ENCODE measurements at regions not wholly inside any gene's neighbourhood (a gene's known extent, or its start where the extent isn't known, plus 50 kb on each side); places are given as distances from the start of the nearest gene placed in this dataset.

GRCh38 chr22:47251911-47252310, 489.5 kb downstream of the TBC1D22A start:
- no peak for DNase-seq

DNA sequence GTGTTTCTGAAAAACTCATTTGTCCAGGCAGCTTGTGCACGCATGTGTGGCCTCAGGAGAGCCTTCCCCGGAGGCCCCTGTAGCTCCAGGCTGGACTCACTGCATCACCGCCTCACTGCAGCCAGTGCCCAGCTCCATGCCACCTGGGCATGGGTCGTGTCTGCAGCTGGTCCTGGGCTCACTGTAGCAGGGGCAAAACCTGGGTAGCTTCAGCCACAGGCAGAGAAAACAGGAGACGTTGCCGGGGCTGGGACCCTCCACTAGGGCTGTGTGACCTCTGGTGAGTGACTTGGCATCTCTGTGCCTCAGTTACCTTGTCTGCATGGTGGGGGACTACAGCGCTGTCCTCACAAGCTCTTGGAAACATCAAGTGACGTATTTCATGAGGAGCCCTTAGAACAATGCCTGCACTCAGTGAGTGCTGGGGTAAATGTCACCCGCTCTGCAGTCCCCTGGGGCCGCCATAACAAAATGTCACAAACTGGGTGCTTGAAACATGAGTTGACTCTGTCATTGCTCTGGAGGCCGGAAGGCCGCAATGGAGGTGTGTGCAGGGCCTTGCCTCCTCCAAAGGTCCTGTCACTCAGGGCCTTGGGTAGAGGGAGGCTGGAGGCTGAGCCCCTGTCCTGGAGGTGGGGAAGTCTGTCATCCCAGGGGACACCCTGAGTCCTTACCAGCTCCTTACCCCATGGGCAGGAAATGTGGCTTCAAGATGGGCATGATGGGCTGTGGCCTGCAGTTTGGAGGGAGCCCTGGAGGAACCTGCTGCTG, 488.7 kb downstream of the TBC1D22A start:
- DNase-seq = no peak

GRCh38 chr22:47249370-47249928, 487.0 kb downstream of the TBC1D22A start:
- DNase-seq = no peak

DNA sequence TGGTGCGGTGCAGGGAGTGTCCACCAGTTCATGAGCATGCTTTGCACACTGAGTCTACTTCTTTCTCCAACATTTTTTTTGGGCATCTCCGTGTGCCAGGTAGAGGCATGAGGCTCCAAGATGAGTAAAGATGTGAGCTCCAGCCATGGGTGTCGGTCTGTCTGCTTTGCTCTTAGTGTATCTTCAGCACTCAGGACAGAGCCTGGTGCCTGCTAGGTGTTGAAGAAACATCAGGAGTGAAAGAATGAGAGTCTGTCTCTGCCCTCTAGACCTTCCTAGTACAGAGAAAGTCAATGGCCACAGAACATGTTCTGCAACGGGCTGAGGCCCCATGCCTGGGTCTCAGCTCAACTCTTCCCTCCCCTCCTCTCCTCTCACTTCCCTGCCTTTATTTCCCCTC, 486.5 kb downstream of the TBC1D22A start:
- no peak for DNase-seq

DNA sequence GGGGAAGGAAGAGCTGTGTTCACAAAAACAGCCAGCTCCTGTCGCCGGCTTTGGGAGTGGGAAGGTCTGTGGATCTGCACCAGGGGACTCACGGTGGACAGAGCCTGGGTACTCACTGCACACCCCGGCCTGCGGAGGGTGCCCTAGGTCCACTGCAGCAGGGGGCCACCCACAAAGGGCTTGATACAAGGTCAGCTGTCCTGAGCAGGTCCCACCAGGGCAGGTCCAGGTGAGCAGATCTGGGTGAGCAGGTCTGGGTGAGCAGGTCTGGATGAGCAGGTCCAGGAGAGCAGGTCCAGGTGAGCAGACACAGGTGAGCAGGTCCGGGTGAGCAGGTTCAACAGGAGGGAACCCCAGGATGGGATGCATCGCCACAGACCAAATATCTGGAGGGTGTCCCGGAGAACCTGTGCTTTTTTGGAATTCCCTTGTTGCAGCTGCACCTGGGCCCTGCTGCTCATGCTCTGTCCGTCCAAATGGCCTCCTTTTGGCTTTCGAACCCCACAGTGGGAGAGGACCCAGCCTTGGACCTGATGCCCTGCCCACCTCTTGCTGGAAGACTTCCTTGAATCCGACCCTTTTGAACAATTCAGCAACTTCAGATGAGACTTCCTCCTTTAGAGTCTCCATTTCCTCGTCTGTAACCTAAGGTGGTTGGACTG, 485.3 kb downstream of the TBC1D22A start:
- DNase-seq = no peak

- no peak for DNase-seq
These were observed 483.3 kb downstream of the TBC1D22A start for GRCh38 chr22:47245786-47246185.

DNA sequence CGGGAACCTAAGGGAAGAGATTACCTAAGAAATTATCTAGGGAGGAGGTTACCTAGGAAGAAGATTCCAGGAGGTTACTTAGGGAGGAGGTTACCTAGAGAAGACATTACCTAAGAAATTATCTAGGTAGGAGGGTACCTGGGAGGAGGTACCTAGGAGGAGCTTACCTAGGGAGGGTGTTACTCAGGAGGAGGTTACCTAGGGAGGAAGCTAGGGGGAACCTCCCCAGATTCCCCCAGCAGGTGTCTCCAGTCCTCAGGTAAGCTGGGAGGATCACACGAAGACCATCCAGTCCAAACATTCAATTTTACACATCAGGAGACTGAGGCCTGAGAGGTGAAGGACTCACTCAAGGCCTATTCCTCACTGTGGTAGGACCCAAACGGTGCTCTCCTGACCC, 482.8 kb downstream of the TBC1D22A start:
- no peak for DNase-seq

- no peak for DNase-seq
These were observed 477.7 kb downstream of the TBC1D22A start for GRCh38 chr22:47240116-47240515.

GRCh38 chr22:47239474-47239860, 477.0 kb downstream of the TBC1D22A start:
- no peak for DNase-seq

DNA sequence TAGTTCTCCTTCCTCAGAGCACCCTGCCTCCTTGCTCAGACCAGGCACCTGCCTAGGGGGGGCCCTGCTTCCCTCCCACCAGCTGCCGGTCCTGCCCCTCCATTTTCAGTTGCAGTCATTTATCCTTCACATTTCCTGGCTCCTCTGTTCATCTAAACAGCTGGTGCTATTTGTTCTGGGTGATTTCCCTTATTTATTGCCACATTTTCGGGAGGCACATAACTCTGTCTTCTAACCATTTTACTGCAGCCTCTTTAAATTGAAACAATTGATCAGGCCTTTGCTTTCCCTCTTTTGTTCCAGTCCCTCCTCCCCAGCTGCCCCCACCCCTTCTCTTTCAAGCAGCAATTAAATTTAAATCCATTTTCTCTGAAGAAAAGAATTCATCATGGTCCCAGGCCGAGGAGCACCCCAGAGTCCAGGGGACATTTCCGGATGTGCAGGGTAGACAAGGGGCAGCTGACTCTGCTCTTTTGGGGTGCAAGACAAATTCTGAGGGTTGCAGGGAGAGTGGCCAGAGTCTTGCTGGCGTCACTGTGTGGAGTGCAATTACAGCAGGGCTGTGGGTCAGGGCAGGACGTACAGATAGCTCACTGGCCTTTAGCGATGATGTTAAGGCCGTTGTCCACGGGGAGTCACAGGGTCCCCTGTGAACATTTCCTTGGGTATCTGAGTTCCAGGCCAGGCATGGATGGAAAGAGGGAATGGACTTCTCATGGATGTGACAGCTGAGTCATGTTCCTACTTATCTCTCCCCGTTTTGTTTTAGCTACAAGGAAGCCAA, 476.4 kb downstream of the TBC1D22A start:
- DNase-seq = no peak

GRCh38 chr22:47237890-47238480, 475.5 kb downstream of the TBC1D22A start:
- DNase-seq = no peak

DNA sequence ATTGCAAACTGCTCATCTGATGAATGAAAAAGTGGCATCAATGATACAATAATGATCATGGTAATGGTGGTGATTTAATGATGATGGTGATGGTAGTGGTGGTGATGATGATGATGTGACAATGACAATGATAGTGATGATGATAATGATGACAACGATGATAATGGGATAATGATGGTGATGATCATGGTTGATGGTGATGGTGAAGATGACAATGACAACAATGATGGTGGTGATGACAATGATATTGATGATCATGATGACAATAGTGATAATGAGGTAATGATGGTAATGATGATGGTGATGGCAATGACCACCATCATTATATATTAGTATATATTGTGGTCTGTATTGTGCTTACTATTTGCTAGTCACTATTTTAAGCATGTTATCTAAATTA, 474.3 kb downstream of the TBC1D22A start:
- DNase-seq = no peak

DNA sequence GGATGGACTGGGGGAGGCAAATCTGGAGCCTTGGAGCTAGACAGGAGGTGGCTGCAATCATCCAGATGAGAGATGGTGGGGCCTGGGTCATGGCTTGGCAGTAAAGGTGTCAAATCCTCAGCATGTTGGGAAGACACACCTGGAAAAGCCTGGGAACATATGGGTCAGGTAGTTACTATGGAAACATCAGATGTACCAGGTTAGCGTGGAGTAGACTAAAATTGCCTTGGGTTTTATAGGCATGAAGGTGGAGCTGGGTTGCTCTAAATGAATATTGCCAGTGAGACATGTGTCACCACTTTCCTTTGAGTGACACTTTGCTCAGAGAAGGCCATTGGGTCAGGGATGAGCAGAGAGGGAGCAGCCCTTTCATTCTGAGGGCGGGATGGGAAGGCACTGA, 473.7 kb downstream of the TBC1D22A start:
- DNase-seq = no peak

DNA sequence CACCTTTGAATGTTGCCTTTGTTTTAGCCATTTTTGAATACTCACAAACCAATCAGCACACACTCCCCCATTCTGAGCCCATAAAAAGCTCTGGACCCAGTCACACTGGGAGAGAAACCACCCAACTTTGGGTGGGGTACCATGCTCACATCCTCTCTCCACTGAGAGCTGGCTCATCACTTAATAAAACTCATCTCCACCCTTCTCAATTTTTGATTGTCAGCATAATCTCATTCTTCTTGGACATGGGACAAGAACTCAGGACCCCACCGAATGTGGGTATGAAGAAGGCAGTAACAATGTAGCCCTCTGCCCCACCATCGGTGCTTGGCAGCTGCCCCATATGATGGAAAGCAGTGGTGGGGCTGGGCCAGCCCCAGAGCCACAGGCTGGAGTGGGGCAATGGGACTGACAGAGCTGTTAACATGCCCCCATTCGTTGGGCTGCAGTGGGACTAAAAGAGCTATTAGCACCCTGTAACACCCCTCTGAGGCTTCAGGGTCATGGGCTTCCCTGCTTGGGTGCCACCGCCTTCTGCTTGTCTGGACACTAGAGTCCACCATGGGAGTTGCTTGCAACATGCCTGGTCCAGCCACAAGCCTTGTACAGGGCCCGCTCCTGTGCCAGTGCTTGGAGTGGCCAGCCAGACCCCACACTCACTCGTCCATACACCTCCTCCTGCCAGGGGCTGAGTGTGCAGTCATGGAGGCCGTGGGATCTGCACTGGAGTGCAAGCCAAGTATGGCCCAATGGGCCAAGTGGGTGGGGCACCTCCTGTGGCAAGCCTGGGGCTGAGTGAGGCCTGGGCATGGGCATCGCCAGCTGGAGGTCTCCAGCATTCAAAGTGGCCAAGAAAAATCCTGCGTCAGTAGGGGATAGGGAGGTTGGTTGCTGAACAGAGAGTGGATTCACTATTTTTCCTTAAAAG, 471.1 kb downstream of the TBC1D22A start:
- DNase-seq = no peak

GRCh38 chr22:47232753-47233152, 470.3 kb downstream of the TBC1D22A start:
- DNase-seq = no peak

GRCh38 chr22:47232197-47232596, 469.7 kb downstream of the TBC1D22A start:
- DNase-seq = no peak

DNA sequence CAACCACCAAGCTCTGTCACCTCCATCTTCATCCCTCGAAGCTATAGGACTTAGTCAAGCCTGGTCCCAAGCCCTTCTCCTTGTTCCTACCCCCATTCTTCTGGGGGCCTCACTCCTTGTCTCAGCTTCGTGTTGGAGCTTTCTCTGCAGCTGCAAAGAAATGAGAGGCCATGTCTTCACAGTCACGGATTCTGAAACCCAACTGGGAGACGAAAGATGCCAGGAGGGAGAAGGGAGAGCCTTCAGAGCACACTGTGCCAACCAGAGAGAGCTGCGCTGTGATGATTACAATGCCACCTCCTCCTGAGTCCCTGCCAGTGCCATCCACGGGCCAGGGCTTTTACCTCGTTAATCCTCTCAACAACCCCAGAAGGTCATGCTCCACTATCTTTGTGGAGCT, 469.3 kb downstream of the TBC1D22A start:
- no peak for DNase-seq

DNA sequence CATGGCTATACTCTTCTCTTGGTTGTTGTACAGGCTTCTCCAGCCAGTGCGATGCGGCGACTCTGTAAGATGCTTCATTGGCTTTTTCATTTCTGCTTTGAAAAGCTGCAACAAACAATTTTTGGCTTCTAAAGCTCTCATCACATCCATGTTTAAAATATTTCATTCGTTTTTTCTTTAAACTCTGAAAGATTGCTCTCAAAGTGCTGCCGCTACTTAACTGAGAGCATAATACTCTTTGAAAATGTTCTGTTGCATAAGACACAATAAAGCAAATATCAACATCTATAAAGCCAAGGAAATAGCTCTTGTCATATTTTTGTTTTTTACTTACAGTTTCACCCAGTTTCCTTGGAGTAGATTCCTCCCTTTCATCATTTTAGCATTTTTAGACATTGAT, 468.3 kb downstream of the TBC1D22A start:
- DNase-seq = no peak

DNA sequence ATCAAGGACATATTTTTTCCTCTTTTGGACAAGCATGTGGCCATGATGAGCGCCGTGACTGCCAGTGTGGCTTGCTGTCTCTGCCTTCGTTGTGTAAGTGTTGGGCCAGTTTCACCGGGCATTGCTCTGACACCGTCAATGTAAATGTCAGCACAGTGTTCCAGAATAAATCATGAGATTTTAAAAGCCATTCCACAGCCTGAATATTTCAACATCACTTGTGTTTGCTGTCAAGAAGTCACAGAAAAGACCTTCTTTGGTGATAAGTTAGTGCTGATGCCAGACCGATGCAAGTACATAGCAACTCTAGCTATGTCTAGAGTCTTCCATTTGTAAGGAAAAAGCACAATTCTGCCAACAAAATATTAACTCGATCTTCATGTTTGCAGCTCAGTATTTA, 467.8 kb downstream of the TBC1D22A start:
- DNase-seq = no peak

DNA sequence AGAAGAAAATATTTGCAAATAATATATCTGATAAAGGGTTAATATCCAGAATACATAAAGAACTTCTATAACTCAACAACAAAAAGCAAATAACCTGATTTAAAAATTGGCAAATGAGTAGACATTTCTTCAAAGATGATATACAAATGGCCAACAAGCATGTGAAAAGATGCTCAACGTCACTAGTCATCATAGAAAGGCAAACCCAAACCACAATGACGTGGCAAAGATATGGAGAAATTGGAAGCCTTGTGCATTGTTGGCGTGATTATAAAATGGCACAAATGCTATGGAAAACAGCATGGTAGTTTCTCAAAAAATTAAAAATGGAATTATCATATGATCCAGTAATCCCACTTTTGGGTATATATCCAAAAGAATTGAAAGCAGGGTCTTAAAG, 466.3 kb downstream of the TBC1D22A start:
- DNase-seq = no peak

DNA sequence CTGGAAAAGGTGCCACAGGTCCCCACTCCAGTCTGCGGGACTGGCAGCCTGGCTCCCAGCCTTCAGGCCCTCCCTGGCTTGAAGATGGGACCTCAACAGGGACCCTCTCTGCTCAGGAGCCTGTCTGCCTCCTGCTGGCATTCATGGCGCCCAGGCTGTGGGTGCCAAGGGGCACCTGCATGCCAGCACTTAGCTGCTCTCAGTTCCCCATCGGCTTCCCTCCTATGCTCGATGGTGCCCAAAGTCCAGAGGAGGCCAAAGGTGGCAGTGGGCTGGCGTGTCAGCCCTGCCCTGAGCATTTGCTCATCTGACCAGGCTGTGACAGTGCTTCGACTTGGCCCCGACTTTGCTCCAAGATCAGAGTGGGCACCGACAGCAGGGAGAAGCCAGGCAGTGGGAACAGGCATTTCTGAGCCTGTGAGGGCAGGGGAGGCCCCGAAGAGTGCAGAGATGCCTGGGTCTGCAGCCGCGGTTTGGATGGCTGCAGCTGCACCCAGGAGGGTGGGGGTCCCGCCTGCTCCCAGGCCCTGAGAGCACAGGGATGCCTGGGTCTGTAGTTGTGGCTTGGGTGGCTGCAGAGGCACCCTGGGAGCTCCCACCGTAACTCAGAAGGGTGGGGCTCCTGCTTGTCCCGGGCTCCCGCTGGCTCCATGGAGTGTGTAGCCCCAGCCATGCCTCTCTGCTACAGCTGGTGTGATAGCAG, 463.6 kb downstream of the TBC1D22A start:
- DNase-seq = no peak
